ENCODE measurements at regions not wholly inside any gene's neighbourhood (a gene's known extent, or its start where the extent isn't known, plus 50 kb on each side); places are given as distances from the start of the nearest gene placed in this dataset.
A peak's percentile ranks its signal among the peaks of the same experiment; 100 is the strongest.

DNA sequence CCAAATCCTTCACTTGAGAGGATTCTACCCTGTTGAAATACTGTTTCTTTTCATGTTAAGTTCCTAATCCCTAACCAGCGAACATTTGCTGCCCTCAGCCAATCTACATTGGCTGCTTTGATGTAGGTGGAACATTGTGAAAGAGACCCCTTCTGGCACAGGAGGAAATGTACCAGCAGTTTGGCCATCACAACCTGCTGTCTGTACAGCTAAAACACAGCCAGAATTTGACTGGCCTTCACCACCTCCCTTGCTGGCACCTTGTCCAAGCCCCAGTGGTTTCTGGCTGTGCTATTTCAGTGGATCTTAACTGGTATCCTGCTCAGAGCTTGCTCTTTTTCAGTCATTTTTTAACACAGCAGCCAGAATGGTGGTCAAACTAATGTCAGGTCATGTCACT, 202.1 kb upstream of the EPHA7 start:
- peak; percentile 30 for DNase-seq

DNA sequence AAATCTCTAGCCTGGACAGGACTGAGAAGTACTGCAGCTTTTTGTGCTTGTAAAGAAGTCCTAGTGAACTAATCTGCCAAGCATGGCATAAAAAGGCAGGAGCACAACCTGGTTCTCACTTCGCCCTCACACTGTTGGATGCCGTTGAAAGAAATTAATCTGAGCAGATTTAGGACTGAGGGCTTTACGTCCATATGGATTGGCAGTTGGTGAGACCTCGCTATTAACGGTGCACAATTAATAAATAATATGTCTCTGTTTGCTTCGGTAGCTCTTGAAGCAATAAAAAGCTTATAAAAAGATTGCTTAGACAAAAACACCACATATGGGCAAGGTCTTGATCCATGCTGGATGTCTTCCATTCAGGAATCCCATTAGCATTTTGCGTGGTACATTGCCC, 185.6 kb upstream of the EPHA7 start:
- DNase-seq = peak; percentile 87

DNA sequence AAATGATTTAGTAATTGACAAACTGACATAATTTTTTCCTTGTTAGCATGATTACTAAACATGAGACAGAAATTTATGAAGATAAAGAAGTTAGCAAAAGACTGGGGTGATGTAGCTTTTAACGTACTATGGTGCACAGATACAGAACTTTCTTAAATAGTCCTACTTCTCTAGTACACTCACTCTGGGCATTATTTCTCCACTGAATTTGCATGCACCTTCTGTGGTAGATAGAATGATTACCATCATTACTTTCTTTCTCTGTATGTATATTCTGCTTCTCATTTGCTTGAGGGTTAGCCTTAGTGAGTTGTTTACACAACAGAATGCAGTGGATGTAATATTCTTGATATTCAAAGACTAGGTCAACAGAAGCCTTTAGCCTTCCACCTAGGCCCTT, 173.1 kb upstream of the EPHA7 start:
- no peak for DNase-seq

DNA sequence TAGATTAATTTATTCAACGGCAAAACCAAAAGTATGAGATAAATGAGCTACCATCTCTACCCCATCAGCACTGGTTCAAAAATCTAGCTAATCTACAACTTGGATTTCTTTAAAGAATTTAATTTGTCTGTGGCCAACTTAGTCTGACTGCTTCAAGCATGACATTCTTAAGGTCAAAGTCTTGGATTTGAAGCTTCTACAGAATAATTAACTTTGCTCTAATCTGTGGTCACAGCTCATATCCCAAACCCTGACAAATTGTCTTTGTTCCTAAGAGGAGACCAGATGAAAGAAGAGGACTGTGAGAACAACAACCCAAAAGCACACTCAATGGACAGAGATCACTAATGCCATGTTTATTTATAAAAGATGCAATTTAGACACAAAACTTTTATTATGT, 166.9 kb upstream of the EPHA7 start:
- no peak for DNase-seq

DNA sequence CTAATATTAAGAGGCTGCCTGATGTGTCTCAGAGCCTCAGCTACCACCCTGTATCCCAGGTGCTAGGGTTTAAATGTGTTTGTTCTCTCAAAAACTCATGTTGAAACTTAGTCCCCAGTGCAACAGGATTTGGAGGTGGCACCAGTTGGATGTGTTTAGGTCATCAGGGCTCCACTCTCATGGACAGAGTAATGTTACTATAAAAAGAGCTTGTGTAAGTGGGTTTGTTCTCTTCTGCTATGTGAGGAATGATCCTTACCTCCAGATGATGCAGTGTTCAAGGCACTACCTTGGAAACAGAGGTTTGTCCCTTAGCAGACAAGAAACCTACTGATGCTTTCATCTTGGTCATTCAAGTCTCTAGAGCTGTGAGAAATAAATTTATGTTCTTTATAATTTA, 164.9 kb upstream of the EPHA7 start:
- no peak for DNase-seq

DNA sequence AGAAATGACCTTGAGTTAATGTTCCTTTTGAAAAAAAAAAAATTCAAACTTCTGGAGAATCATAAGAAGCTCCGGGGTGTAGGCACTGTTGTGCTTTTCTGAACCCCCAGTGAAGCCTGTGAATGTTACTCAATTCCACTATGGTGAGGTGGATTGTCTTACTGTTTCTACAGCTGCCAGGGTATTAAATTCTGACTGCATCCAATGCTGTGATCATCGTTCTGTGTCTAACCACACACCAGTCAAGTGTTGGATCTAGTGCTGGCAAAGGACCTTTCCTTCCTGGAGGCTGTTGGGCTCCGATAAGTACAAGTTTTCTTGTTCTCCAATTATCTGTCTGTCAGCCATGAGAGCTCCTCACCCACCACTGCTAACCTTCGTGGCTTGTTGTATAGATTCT, 162.0 kb upstream of the EPHA7 start:
- DNase-seq = peak; percentile 16

DNA sequence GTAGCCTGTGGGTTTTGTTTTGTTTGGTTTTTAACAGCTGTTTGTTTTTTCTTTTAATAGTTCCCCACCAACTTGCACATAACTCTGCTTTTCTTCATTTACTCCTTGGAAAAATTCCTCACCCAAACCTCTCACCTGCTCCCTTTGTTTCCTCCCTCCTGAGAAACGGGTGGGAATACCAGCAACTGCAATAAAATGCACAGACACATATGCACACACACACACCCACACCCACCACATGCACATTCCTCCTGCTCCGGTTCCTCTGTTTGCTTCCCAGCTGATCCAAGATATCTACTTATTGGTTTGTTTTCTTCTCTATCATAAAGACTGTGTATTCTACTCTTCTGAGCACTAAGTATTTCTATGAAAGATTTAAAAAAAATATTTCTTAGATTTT, 161.1 kb upstream of the EPHA7 start:
- DNase-seq = no peak

DNA sequence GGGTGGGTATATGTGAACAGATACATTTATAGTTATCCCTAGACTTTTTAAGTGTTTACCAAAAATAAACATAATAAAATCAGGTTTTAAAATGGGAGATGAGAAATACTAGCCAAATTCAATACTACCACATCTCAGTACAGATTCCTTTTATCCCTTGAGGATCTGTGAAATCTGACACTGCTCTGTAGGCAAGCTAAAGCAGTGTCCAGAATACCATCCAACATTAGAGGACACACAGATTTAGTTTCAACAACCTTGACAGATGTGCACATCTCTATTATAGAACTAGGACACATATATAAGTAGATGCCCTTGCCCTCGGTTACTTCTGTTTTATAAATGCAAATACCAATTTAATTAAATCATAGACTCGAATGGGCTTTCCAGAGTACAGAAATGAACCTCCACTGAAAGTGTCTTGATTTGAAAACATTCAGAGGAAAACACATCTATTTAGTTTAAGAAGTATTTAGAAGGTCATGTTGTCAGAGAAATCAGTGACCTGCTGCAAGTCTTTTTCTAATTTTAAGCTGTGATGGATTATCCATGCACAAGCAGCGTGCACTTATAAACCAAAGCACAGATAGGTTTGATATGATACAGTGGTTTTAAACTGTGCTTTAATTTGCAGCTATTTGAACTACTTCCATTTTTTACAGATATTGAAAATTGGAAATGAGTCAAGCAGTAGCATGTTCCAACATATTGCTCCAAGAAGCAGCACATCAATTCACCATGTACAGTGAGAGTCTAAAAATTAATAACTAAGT, 156.3 kb upstream of the EPHA7 start:
- peak; percentile 61 for DNase-seq

DNA sequence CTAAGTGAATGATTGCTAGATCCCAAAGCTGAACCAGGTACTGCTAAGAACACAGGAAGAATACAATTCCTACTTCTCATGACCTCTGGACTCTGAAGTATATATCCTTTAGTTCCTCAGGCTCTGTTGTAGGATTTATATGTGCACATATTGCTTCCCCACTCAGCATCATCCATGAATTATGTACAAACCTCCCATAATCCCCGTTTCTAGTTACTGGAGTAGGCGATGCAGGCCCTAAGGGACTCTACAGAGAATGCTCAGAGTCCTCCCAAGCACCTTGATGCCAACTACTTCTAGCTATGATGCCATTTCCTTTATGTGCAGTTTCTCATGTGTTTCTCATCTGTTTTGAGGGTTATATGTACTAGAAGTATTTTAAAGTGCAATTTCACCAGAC, 154.9 kb upstream of the EPHA7 start:
- peak; percentile 19 for DNase-seq

DNA sequence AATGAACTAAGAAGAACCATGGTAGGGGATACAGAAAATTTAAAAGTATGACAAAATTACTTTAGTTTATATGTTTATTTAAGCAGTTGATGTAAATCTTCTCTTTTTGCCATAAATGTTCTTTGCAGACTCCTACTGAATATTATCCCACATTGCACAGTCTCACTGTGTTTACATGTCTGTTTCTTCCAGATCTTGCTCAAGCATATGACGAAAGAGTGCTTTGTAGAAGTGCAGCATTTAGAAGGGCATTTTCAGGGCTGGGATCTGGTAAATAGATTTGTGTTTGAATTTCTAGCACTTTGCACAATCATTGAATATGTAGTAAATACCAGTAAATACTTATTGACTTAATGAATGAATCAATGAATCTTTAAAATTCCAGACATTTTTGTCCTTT, 152.0 kb upstream of the EPHA7 start:
- no peak for DNase-seq

DNA sequence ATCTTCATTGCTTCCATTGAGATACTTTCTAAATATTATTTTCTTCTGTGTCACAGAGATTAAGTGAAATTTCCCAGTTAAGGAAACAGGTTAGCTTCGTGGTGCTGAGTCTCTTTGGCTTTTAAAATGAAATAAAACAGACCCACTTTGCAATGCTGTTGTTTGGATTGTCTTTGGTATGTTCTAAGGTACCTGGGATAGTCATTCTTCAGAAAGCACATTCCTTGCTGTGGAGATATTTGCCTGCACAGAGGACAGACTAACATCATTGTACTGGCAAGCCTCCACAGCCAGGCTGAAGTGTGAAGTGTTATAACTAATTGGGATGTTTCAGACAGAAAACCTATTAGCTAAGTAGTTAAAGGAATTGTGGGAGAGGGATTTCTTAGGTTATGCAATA, 148.8 kb upstream of the EPHA7 start:
- no peak for DNase-seq

DNA sequence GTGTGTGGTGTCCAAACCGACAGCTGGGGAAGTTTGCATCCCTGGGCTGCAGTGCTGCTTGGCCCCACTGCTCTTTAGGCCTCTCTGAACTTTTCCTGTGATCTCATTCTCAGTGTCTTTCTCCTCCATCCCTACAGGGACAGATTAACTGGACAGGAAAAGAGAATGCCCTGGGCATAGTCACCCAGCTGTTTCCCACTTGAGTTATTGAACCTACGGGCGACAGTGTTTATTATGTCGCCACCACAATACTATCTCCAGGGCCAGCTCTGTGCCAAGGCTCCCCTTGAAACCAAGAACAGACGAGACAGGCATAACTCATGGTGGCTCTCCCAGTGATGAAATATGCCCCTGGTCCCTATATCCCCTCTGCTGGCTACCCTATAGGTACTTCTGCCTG, 147.8 kb upstream of the EPHA7 start:
- no peak for DNase-seq

DNA sequence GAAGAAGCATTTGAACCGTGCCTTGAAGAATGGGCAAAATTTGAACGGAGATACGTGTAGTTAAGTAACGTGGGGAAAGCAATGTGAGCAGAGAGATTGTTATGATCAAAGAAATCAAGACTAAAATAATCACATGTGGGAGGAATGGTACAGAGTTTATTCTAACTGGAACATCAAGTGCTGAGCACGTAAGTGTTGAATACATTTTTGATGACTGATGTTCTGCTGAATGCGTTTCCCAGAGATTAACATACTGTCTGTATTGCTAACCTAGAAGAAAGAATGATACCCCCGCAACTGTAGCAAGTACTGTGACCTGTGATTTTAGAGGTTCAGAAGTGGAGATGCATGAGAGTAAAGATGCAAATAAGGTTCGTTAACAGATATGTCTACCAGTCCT, 146.9 kb upstream of the EPHA7 start:
- no peak for DNase-seq

DNA sequence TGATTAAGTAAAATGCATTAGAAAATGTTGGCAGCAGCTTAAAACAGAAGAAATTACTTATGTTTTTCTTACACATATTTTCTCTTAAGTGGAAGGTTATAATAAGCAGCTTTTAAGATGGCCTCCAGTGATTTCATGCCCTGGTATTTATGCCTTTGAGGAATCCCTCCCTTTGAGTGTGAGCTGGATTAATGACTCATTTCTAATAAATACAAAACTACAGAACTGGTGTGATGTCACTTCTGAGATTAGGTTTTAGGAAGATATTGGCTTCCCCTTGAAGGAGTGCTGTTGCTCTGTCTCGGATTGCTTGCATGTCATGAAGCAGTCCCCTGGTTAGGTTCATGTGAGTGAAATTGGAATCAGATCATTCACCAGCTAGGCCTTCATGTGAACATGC, 143.2 kb upstream of the EPHA7 start:
- DNase-seq = no peak

DNA sequence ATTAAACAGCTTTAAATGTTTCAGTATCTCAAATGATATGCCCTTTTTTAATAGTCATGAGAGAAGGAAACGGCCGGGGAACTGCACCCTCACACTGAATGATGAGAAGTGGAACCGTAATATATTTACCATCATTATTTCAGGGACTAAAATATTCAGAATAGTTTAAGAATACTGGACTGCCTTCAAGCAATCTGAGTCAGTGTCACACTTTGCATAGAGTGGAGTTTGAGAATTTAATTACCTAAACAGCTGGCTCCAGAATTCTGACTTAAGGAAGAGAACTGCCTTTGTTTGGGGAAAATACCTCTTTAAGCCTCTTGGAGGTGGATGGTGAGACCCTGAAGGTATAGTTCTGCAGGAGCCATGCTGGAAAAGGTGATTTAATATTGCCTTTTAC, 135.9 kb upstream of the EPHA7 start:
- DNase-seq = no peak

DNA sequence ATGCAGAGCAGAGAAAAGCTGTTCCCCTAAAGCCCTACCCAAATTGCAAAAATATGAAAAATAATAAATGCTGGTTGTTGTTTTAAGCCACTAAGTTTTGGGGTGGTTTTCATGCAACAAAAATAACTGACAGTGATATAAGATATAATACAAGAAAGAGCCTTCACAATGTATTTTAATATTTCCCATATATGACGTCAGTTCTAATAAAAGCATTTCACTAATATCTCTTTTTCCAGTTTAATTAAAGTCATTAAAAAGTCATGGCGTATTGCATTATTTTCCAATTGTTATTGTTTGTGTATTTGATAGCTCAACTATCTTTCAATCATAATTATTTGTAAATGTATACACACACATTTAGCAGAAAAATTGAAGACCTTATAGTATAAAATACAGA, 134.7 kb upstream of the EPHA7 start:
- no peak for DNase-seq

DNA sequence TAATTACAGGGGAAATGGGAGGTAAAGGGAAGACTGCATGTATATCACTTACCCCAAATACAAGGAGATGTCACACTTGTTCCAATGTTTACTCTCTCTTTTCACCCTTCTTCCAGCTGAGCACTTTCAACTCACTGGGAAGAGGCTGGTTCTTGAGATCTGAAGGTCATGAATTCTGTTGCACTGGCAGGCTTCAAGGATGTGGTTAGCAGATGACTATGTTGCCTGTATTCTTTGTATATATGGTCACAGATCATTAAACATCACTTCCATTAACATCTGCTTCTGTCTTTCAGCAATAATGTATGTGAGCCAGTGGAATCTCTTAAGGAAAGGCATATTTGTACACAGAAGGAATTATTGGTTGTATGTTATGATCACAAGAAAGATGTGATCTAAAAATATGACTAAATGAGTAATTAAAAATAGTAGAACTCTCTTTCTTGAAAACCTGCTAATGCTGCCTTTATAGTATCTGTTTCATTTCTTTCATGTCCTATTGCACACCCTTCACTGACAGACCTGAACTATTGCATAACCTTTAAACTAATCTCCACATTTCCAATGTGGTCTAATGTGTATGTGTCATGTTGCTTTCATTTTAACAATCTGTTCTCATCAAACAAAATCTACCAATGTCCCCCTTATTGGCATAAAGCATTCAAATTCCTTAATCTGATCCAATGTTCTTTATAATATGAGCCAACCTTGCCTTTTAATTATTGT, 131.4 kb upstream of the EPHA7 start:
- DNase-seq = no peak

DNA sequence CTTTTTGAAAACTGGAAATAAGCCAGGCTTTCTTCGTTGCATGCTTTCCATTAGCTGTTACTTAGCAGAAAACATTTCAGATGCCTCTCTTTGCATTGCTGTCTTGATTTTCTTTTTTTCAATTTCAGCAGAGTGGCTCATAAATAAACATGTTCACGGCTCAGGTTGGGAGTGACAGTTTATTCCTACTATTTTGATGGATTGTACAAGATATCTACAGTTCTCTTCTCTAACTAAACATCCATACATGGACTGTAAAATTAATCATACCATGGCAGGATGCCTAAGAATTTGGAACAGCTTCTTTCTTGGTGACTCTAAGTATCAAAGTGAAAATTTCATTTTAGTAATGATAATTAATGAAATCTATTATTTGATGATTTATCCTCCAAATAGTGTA, 130.5 kb upstream of the EPHA7 start:
- DNase-seq = no peak

DNA sequence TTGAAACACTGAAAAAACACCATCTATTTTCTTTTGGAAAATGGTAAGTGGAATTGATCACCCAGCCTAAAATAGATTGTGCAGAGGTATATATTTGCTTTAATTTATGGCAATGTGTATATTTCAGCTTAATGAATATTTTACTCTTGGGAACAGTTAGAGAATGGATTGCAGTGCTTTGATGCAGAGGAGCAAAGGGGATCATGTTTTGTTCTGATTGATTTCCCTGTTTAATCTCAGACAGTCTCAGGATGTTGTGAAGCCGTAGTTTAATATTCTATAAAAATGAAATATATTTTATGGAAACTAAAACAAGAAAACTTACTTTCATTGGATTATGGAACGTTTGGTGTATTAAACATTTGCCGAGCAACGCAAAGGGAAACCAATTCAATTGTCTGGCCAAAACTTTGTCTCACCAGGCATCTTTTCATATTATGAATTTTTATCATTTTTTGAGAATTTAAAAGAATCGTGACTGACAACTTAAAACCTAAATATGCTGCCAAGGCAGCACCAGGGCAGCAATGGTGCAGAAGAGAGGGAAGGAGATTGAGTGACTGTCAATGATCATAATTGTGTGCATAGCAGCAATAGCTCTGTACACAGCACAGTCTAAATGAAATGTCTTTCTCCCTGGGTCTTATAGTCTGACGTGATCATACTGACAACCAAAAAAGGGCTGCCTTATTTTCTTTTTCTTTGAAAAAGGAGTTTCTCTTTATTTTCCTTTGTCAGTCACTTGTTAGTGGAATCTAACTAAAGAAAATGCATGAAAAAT, 105.5 kb upstream of the EPHA7 start:
- no peak for DNase-seq

DNA sequence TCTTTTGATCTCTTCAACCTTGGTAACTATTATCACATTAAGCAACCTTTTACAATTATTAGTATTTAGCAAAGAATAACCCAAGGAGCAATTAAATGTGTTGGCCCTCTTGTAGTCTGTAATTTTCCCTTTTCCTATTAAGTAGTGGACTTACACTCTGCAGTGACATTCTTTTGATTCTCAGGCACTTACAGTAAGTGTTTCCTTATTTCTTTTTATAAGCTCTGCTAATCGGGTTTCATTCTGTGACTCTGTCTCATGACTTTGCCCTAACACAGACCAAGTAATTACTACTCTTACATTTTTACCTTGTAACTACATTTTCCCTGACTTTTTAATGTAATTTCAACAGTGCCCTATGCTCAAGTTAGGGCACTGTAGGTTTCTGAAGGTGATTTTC, 104.0 kb upstream of the EPHA7 start:
- DNase-seq = peak; percentile 14

DNA sequence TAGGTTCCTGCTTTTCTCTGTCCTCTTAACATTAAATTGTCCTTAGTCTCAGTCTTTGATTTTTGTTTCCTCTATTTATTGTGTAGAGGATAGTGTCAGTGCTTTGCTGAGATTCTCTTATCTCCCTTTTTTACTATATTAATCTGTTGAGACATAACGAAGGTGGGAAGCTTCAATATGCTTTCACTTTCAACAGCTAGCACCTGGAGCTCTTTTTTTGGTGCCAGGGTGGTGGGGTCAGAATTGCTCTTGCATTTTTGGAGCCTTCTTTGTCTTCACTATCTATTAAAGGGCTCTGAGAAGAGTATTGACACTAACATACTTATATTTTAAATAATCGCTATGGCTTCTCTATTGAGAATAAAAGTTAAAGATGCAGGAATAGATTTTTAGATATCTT, 97.1 kb upstream of the EPHA7 start:
- DNase-seq = no peak

DNA sequence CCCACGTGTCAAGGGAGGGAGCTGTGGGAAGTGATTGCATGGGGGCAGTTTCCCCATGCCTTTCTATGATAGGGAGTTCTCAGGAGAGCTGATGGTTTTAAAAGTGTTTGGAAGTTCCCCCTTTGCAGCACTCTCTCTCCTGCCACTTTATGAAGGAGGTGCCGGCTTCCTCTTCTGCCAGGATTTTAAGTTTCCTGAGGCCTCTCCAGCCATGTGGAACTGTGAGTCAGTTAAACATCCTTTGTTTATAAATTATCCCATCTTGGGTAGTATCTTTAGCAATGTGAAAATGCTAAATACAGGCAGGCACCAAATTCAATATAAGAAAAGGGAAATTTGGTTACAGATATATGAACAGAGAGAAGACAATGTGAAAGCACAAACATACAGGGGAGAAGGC, 96.4 kb upstream of the EPHA7 start:
- no peak for DNase-seq

DNA sequence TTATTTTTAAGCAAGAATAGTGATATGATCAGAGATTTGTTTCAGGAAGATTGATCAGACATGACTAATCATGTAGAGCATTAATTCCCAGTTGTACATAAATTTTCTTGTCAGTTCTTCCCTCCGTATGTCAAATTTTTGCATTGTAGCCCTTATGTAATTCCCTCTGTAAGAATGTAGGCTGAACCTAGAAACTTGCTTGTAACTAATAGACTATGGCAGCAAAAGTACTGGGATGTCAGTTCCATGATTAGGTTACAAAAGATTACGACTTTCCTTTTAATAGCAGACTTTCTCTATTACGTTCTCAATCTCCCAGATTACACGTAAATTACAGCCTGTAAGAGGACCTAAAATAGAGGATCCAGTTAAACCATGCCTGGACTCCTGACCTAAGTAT, 79.4 kb upstream of the EPHA7 start:
- no peak for DNase-seq

DNA sequence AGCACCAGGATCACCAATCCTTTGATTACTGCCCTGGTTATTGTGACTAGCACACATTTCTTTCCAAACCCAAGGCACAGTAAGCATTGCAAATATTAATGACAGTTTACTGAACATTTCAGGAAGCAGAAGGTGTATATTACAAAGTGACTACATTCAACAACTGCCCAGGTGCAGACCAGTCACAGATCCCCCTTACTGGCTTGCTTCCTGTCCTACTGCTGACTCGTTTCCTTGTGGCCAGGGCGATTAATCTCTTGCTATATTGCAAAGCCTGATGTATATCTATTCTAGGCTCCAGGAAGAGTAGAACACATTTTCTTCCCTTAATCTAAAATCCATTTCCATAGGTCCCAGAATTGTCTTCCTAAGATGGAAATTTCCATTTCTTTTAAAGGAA, 77.2 kb upstream of the EPHA7 start:
- DNase-seq = no peak

All from NCI-H82 (cell line).